SK-N-SH treated with all-trans-retinoic acid at 6 μM for 48 hours (cell line): ENCODE measurements at regions not wholly inside any gene's neighbourhood (a gene's known extent, or its start where the extent isn't known, plus 50 kb on each side); places are given as distances from the start of the nearest gene placed in this dataset.

ENCODE experiments used
- ATAC-seq: fragments of 200-7000 bp; cut with Tn5 transposase; 3 replicates; pipeline ENCODE4 v1.9.1; 2020; ENCODE audit warnings: mild to moderate bottlenecking, moderate library complexity
- ARNTL ChIP-seq: fragments of 450-650 bp; formaldehyde crosslinking; IDR thresholded peaks from 2 replicates; pipeline ENCODE4 v1.5.0; 2020; ENCODE audit warnings: low read depth, mild to moderate bottlenecking, moderate library complexity, borderline replicate concordance
- BACH2 ChIP-seq: fragments of 250-450 bp; sonication (Bioruptor Pico); IDR thresholded peaks from 2 replicates; pipeline ENCODE4 v1.9.0; 2021; ENCODE audit warnings: mild to moderate bottlenecking, borderline replicate concordance
- CSDC2 ChIP-seq: fragments of 250-450 bp; sonication (Bioruptor Pico); IDR thresholded peaks from 2 replicates; pipeline ENCODE4 v1.5.0; 2020; ENCODE audit warnings: mild to moderate bottlenecking, moderate library complexity
- ESRRG ChIP-seq: fragments of 250-450 bp; sonication (Bioruptor Pico); IDR thresholded peaks from 2 replicates; pipeline ENCODE4 v1.6.1; 2021; ENCODE audit warnings: mild to moderate bottlenecking
- GLIS3 ChIP-seq: fragments of 250-450 bp; sonication (Bioruptor Pico); IDR thresholded peaks from 2 replicates; pipeline ENCODE4 v1.5.0; 2020; ENCODE audit warnings: mild to moderate bottlenecking, moderate library complexity
- ISL1 ChIP-seq: fragments of 250-450 bp; sonication (Bioruptor Pico); IDR thresholded peaks from 2 replicates; pipeline ENCODE4 v2.1.2; 2022; ENCODE audit warnings: mild to moderate bottlenecking, moderate library complexity
- OSR1 ChIP-seq: fragments of 250-450 bp; sonication (Bioruptor Pico); IDR thresholded peaks from 2 replicates; pipeline ENCODE4 v1.8.0; 2022; ENCODE audit warnings: moderate library complexity, mild to moderate bottlenecking, inconsistent platforms
- PPARA ChIP-seq: fragments of 250-450 bp; sonication (Bioruptor Pico); IDR thresholded peaks from 2 replicates; pipeline ENCODE4 v1.5.0; 2020; ENCODE audit warnings: mild to moderate bottlenecking, borderline replicate concordance
- RARB ChIP-seq: fragments of 250-450 bp; sonication (Bioruptor Pico); IDR thresholded peaks from 2 replicates; pipeline ENCODE4 v1.8.0; 2021; ENCODE audit warnings: mild to moderate bottlenecking, moderate library complexity
- SNAI2 ChIP-seq: fragments of 250-450 bp; sonication (Bioruptor Pico); IDR thresholded peaks from 2 replicates; pipeline ENCODE4 v1.5.0; 2020; ENCODE audit warnings: mild to moderate bottlenecking, moderate library complexity
- TCF4 ChIP-seq: fragments of 250-450 bp; sonication (Bioruptor Pico); IDR thresholded peaks from 2 replicates; pipeline ENCODE4 v1.8.0; 2021; ENCODE audit warnings: mild to moderate bottlenecking, moderate library complexity, borderline replicate concordance
- TOX ChIP-seq: fragments of 250-450 bp; sonication (Bioruptor Pico); IDR thresholded peaks from 2 replicates; pipeline ENCODE4 v1.8.0; 2021; ENCODE audit warnings: mild to moderate bottlenecking, moderate library complexity, borderline replicate concordance
- ZC3H10 ChIP-seq: fragments of 250-450 bp; sonication (Bioruptor Pico); IDR thresholded peaks from 2 replicates; pipeline ENCODE4 v1.5.1; 2021; ENCODE audit warnings: mild to moderate bottlenecking, moderate library complexity
- ZFP3 ChIP-seq: fragments of 250-450 bp; sonication (Bioruptor Pico); IDR thresholded peaks from 2 replicates; pipeline ENCODE4 v1.5.0; 2020; ENCODE audit warnings: mild to moderate bottlenecking, moderate library complexity
- ZNF565 ChIP-seq: fragments of 450-650 bp; formaldehyde crosslinking; conservative IDR thresholded peaks from 2 replicates; pipeline ENCODE4 v1.5.0; 2020; ENCODE audit warnings: low read depth, mild to moderate bottlenecking, moderate library complexity
- ZNF70 ChIP-seq: fragments of 450-650 bp; formaldehyde crosslinking; IDR thresholded peaks from 2 replicates; pipeline ENCODE4 v1.5.0; 2020; ENCODE audit warnings: mild to moderate bottlenecking, moderate library complexity
- ZNF8 ChIP-seq: fragments of 450-650 bp; formaldehyde crosslinking; IDR thresholded peaks from 2 replicates; pipeline ENCODE4 v1.5.0; 2020; ENCODE audit warnings: mild to moderate bottlenecking, moderate library complexity
- TF ChIP-seq, protein P1 (sequence below): fragments of 250-450 bp; sonication (Bioruptor Pico); IDR thresholded peaks from 2 replicates; pipeline ENCODE4 v1.5.0; 2020; ENCODE audit warnings: mild to moderate bottlenecking, moderate library complexity
- TF ChIP-seq, protein P2 (sequence below): fragments of 250-450 bp; sonication (Bioruptor Pico); IDR thresholded peaks from 2 replicates; pipeline ENCODE4 v1.5.1; 2021; ENCODE audit warnings: mild to moderate bottlenecking, moderate library complexity
- TF ChIP-seq, protein P3 (sequence below): fragments of 250-450 bp; sonication (Bioruptor Pico); IDR thresholded peaks from 2 replicates; pipeline ENCODE4 v1.5.1; 2020; ENCODE audit warnings: low read depth, mild to moderate bottlenecking, moderate library complexity
- TF ChIP-seq, protein P4 (sequence below): fragments of 250-450 bp; sonication (Bioruptor Pico); IDR thresholded peaks from 2 replicates; pipeline ENCODE4 v1.8.0; 2021; ENCODE audit warnings: low read depth, mild to moderate bottlenecking, moderate library complexity, borderline replicate concordance

DNA sequence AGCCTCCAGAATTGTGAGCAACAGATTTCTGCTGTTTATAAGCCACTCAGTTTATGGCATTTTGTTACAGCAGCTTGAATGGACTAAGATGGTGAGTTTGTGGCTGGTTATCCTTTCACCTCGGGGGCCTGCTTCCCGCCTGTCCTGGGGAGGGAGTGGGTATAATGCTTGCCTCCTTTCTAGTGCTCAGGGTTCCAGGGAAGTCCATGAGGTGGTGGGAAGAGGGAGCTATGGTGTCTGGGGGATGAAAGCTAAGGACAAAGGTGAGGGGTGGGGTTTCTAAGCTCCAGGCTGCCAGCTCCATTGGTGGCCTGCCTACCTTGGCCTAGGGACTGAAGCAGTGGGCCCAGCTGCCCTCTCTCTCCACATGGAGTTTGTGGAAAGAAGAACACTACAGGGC, 50.2 kb upstream of the SDK2 start:
- TF ChIP-seq ZNF70 (no peak), RARB (CRISPR knock-in tag) (no peak)
- TF ChIP-seq, protein P1, sequence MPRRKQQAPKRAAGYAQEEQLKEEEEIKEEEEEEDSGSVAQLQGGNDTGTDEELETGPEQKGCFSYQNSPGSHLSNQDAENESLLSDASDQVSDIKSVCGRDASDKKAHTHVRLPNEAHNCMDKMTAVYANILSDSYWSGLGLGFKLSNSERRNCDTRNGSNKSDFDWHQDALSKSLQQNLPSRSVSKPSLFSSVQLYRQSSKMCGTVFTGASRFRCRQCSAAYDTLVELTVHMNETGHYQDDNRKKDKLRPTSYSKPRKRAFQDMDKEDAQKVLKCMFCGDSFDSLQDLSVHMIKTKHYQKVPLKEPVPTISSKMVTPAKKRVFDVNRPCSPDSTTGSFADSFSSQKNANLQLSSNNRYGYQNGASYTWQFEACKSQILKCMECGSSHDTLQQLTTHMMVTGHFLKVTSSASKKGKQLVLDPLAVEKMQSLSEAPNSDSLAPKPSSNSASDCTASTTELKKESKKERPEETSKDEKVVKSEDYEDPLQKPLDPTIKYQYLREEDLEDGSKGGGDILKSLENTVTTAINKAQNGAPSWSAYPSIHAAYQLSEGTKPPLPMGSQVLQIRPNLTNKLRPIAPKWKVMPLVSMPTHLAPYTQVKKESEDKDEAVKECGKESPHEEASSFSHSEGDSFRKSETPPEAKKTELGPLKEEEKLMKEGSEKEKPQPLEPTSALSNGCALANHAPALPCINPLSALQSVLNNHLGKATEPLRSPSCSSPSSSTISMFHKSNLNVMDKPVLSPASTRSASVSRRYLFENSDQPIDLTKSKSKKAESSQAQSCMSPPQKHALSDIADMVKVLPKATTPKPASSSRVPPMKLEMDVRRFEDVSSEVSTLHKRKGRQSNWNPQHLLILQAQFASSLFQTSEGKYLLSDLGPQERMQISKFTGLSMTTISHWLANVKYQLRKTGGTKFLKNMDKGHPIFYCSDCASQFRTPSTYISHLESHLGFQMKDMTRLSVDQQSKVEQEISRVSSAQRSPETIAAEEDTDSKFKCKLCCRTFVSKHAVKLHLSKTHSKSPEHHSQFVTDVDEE (CRISPR knock-in tag): no peak
- no peak for ATAC-seq

DNA sequence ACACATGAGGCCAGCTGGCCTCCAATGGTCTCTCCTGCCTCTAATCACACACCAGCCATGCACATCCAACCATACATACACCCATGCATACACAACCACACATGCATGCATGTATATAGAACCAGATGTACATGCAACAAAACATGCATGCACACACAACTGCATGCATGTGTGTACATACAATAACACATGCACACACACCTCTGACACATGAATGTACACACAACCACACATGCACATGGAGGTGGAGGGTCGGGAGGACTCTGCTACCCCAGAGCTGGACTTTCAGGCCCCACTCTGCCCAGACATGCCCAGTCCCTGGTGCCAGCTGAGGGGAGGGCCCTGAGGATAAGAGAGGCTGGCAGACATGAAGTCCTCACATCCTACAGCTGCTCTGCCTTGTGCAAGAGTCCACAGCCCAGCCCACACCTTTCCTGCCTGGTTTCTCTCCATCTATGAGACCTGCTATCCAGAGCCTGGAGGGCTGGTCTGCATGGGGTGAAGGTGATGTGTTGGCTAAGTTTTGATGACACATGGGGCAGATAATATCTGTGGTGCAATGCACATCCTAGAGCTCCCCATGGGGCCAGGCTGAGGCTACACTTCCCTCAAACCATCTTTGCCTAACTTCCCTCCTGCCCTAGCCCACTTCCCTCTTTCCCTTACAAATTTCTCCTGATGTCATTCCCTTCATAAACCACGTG, 50.9 kb upstream of the SDK2 start:
- TF ChIP-seq BACH2 (no peak), ZNF8 (no peak), RARB (CRISPR knock-in tag) (no peak), ARNTL (CRISPR knock-in tag) (no peak), ZC3H10 (CRISPR knock-in tag) (no peak), ZNF70 (no peak)
- no peak for ATAC-seq

DNA sequence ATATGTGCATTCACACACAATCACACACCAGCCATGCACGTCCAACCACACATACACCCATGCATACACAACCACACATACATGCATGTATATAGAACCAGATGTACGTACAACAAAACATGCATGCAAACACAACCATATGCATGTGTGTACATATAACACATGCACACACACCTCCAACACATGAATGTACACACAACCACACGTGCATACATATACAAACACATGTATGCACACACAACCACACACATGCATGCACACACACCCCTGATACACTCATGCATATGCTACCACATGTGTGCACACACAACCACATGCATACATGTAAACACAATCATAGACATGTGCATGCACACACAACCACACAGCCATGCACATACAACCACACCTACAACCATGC, 52.0 kb upstream of the SDK2 start:
- no peak for ATAC-seq
- no peak for TF ChIP-seq CSDC2
- TF ChIP-seq SNAI2 (CRISPR knock-in tag): no peak

DNA sequence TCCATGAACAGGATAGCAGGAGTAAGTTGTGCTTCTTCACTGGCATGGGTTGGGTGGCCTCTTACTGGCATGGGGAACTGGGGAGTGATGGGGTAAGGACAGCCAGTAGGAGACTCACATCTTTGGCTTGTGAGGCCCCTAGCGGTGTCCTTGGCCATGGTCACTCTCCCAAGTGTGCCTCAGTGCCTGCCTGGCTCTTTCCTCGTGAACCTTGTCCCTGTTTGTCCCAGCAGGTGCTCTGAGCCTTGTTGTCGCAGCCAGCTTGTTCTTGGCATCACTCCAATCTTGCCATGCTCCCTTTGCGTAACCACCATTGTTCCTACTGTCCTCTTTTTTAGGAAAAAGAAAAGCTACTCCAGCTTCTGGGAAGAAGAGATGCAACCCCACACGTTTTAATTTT, 53.6 kb upstream of the SDK2 start:
- ATAC-seq: no peak
- TF ChIP-seq ZNF8 (no peak), ZNF70 (no peak), ISL1 (CRISPR knock-in tag) (no peak), SNAI2 (CRISPR knock-in tag) (no peak), RARB (CRISPR knock-in tag) (no peak), GLIS3 (CRISPR knock-in tag) (no peak), ARNTL (CRISPR knock-in tag) (no peak), ZC3H10 (CRISPR knock-in tag) (no peak)
- TF ChIP-seq, protein P1 (CRISPR knock-in tag): no peak

DNA sequence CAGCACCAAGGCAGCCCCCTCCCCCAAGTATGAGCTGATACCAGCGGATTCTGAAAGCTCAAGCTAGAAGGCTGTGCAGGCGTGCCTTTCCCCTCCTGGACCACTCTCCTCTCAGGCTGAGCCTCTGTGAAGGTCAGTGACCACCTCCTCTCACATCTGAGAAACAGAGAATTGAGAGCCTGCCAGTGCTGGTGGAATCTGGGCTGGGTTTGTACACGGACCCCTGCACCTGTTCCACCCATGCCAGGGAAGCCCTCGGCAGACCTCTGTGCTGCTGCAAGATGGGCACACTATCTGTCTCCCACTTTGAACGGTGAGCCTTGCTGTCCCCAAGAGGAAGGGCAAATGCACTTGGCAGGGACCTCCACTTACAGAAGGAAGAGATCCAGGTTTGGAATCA, 54.7 kb upstream of the SDK2 start:
- ATAC-seq: no peak
- TF ChIP-seq ZNF8 (no peak), ZNF565 (no peak), OSR1 (CRISPR knock-in tag) (no peak), PPARA (no peak), ZFP3 (CRISPR knock-in tag) (no peak), BACH2 (no peak), TCF4 (no peak), ESRRG (CRISPR knock-in tag) (no peak), RARB (CRISPR knock-in tag) (no peak), ISL1 (CRISPR knock-in tag) (no peak), ZNF70 (no peak), TOX (CRISPR knock-in tag) (no peak)
- TF ChIP-seq, protein P2, sequence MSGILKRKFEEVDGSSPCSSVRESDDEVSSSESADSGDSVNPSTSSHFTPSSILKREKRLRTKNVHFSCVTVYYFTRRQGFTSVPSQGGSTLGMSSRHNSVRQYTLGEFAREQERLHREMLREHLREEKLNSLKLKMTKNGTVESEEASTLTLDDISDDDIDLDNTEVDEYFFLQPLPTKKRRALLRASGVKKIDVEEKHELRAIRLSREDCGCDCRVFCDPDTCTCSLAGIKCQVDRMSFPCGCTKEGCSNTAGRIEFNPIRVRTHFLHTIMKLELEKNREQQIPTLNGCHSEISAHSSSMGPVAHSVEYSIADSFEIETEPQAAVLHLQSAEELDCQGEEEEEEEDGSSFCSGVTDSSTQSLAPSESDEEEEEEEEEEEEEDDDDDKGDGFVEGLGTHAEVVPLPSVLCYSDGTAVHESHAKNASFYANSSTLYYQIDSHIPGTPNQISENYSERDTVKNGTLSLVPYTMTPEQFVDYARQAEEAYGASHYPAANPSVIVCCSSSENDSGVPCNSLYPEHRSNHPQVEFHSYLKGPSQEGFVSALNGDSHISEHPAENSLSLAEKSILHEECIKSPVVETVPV (CRISPR knock-in tag): no peak
- TF ChIP-seq, protein P3, sequence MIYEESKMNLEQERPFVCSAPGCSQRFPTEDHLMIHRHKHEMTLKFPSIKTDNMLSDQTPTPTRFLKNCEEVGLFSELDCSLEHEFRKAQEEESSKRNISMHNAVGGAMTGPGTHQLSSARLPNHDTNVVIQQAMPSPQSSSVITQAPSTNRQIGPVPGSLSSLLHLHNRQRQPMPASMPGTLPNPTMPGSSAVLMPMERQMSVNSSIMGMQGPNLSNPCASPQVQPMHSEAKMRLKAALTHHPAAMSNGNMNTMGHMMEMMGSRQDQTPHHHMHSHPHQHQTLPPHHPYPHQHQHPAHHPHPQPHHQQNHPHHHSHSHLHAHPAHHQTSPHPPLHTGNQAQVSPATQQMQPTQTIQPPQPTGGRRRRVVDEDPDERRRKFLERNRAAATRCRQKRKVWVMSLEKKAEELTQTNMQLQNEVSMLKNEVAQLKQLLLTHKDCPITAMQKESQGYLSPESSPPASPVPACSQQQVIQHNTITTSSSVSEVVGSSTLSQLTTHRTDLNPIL (CRISPR knock-in tag): no peak
- TF ChIP-seq, protein P1 (CRISPR knock-in tag): no peak
- TF ChIP-seq, protein P4, sequence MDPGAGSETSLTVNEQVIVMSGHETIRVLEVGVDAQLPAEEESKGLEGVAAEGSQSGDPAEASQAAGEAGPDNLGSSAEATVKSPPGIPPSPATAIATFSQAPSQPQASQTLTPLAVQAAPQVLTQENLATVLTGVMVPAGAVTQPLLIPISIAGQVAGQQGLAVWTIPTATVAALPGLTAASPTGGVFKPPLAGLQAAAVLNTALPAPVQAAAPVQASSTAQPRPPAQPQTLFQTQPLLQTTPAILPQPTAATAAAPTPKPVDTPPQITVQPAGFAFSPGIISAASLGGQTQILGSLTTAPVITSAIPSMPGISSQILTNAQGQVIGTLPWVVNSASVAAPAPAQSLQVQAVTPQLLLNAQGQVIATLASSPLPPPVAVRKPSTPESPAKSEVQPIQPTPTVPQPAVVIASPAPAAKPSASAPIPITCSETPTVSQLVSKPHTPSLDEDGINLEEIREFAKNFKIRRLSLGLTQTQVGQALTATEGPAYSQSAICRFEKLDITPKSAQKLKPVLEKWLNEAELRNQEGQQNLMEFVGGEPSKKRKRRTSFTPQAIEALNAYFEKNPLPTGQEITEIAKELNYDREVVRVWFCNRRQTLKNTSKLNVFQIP (CRISPR knock-in tag): no peak
